ENCODE measurements at regions not wholly inside any gene's neighbourhood (a gene's known extent, or its start where the extent isn't known, plus 50 kb on each side); places are given as distances from the start of the nearest gene placed in this dataset.

DNA sequence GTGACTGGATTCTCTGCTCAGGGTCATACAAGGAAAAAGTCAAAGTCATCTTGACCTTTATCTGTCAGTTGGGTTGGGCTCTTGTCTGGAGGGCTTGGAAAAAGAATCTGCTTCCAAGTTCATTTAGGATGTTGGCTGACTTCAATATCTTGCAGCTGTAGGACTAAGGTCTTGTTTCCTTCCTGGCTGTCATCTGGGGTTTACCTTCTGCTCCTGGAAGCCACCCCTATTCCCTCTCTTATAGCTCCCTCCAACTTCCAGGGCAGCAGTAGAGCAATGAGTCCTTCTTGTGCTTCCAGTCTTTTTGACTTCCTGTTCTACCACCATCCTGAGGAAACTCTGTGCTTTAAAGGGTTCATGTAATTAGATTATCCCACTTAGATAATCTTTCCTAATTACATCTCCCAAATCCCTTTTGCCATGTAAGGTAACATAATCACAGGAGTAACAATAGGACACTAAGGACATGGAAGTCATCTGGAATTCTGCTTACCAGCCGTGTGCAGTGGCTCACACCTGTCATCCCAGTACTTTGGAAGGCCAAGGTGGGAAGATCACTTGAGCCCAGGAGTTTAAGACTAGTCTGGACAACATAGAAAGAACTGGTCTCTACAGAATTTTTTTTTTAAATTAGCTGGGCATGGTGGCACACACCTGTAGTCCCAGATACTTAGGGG lies 170.7 kb upstream of the KITLG start:
- Histone ChIP-seq H3K4me1 (ENCODE audit: control insufficient read depth, insufficient read depth, low read length) (no peaks in the 10 kb centered on the region), H3K4me3 (ENCODE audit: low read length) (no peak overlapping the region), H3K27ac (ENCODE audit: low read depth, low read length) (no peak overlapping the region), H3K36me3 (ENCODE audit: control insufficient read depth, insufficient read depth, low read length) (no peaks in the 10 kb centered on the region), H3K27me3 (ENCODE audit: control insufficient read depth, insufficient read depth, low read length, poor library complexity, severe bottlenecking) (no peaks in the 10 kb centered on the region), H3K9me3 (ENCODE audit: control insufficient read depth, low read length) (no peaks in the 10 kb centered on the region), H3K9ac (ENCODE audit: extremely low read depth, low read length, poor library complexity, severe bottlenecking) (no peak overlapping the region)
- Mint-ChIP-seq H3K36me3 (ENCODE audit: low read depth) (no peaks in the 10 kb centered on the region), H3K9me3 (no peaks in the 10 kb centered on the region), H3K4me1 (no peaks in the 10 kb centered on the region), H3K27me3 (ENCODE audit: insufficient read depth) (no peaks in the 10 kb centered on the region), H3K27ac (no peak overlapping the region), H3K4me3 (no peak overlapping the region)
- 88 to 100% methylated on average over 1 of the region's 1 CpG for WGBS, 2 experiments (ENCODE audit: insufficient coverage in 1 of 2, insufficient read length in 1 of 2)
- no peak for DNase-seq
- TF ChIP-seq, protein P1, sequence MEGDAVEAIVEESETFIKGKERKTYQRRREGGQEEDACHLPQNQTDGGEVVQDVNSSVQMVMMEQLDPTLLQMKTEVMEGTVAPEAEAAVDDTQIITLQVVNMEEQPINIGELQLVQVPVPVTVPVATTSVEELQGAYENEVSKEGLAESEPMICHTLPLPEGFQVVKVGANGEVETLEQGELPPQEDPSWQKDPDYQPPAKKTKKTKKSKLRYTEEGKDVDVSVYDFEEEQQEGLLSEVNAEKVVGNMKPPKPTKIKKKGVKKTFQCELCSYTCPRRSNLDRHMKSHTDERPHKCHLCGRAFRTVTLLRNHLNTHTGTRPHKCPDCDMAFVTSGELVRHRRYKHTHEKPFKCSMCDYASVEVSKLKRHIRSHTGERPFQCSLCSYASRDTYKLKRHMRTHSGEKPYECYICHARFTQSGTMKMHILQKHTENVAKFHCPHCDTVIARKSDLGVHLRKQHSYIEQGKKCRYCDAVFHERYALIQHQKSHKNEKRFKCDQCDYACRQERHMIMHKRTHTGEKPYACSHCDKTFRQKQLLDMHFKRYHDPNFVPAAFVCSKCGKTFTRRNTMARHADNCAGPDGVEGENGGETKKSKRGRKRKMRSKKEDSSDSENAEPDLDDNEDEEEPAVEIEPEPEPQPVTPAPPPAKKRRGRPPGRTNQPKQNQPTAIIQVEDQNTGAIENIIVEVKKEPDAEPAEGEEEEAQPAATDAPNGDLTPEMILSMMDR (conservative IDR thresholded peaks at IDR 0.05): no peak

DNA sequence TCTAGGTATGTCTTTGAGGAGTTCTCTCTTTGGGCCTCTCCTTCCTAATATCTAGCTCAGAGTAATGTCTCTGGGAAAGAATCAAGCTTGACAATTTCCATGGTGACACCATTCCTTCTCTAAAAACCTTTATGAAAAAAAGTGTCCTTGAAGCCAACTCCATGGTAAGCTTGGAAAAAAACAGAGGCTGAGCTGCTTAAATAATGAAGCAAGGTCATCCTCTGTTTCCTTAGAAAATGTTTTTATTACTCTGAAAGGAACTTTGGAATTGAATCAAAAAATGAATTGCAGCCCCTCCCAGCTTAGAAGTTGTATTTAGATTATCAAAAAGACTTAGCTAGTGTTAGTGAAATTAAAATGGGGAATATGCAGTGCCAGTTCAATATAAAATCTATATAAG lies 166.1 kb upstream of the KITLG start:
- H3K36me3 Mint-ChIP-seq (ENCODE audit: low read depth): no peaks in the 10 kb centered on the region
- Histone ChIP-seq H3K9me3 (ENCODE audit: control insufficient read depth, low read length) (no peaks in the 10 kb centered on the region), H3K4me3 (ENCODE audit: low read length) (no peak overlapping the region), H3K27me3 (ENCODE audit: control insufficient read depth, insufficient read depth, low read length, poor library complexity, severe bottlenecking) (no peaks in the 10 kb centered on the region), H3K9ac (ENCODE audit: extremely low read depth, low read length, poor library complexity, severe bottlenecking) (no peak overlapping the region), H3K27ac (ENCODE audit: low read depth, low read length) (no peak overlapping the region), H3K36me3 (ENCODE audit: control insufficient read depth, insufficient read depth, low read length) (no peaks in the 10 kb centered on the region), H3K4me1 (ENCODE audit: control insufficient read depth, insufficient read depth, low read length) (no peaks in the 10 kb centered on the region)
- H3K27me3 Mint-ChIP-seq (ENCODE audit: insufficient read depth): no peaks in the 10 kb centered on the region
- no peak for DNase-seq
- TF ChIP-seq, protein P1 (conservative IDR thresholded peaks at IDR 0.05): no peak
- H3K4me3 Mint-ChIP-seq: no peak overlapping the region
- no peaks in the 10 kb centered on the region for H3K4me1 Mint-ChIP-seq
- H3K27ac Mint-ChIP-seq: no peak overlapping the region
- no peaks in the 10 kb centered on the region for H3K9me3 Mint-ChIP-seq

DNA sequence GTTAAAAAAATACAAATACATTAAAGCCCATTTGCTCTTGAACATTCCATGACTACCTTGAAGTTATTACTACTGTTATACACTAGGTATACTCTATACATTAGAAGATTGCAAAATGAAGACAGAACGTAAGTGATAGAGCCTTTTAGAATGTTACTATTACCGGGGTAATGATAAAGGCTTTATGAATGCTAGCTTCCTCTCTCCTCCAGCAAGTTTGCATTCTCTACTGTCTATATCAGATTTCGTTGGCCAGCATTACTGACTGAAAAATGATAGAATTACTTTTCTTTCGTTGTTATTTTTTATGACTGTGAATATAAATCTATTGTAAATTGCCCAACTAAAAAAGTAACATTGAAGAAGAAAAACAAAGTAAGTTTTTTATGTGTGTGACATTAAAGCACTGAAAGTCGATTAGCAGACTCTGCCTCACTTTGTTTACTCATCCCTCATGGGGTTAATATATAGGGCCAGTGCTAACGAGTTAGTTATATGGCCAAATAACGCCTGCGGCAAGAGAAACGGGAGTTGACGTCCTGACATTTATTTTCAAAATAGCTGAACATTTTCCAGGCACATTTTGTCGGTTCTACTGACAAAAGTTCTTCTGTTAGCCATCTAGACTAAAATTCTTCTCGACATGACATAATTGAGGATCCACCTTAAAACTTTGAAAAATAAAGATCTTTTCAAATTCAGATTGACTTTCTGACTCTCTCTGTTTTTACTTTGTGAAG lies 163.8 kb upstream of the KITLG start:
- H3K4me1 ChIP-seq (ENCODE audit: control insufficient read depth, insufficient read depth, low read length): no peaks in the 10 kb centered on the region
- TF ChIP-seq, protein P1 (conservative IDR thresholded peaks at IDR 0.05): no peak
- 71 to 88% methylated on average over 6 to 12 of the region's 12 CpGs for WGBS, 2 experiments (ENCODE audit: insufficient coverage in 1 of 2, insufficient read length in 1 of 2)
- Mint-ChIP-seq H3K4me3 (no peak overlapping the region), H3K4me1 (no peaks in the 10 kb centered on the region), H3K27ac (no peak overlapping the region), H3K27me3 (ENCODE audit: insufficient read depth) (no peaks in the 10 kb centered on the region), H3K36me3 (ENCODE audit: low read depth) (no peaks in the 10 kb centered on the region), H3K9me3 (no peaks in the 10 kb centered on the region)
- H3K27ac ChIP-seq (ENCODE audit: low read depth, low read length): no peak overlapping the region
- no peak overlapping the region for H3K4me3 ChIP-seq (ENCODE audit: low read length)
- H3K27me3 ChIP-seq (ENCODE audit: control insufficient read depth, insufficient read depth, low read length, poor library complexity, severe bottlenecking): no peaks in the 10 kb centered on the region
- H3K9me3 ChIP-seq (ENCODE audit: control insufficient read depth, low read length): no peaks in the 10 kb centered on the region
- no peak for DNase-seq
- H3K36me3 ChIP-seq (ENCODE audit: control insufficient read depth, insufficient read depth, low read length): no peaks in the 10 kb centered on the region
- H3K9ac ChIP-seq (ENCODE audit: extremely low read depth, low read length, poor library complexity, severe bottlenecking): no peak overlapping the region
